H1 (cell line): ENCODE measurements at regions not wholly inside any gene's neighbourhood (a gene's known extent, or its start where the extent isn't known, plus 50 kb on each side); places are given as distances from the start of the nearest gene placed in this dataset.
"Not testable (repeated sequence)": the region's sequence is repeated elsewhere in the genome, so short reads cannot be mapped to it uniquely, and the experiment has no call there.

Experiments used
- CTCF ChIA-PET: fragments of 300-600 bp; sonication (Branson Sonifier 250); formaldehyde crosslinking; loops from one replicate; lab custom pipeline; 2021; ENCODE audit not compliant: partially characterized antibody; lab: Charles Lee
- POLR2A ChIA-PET: fragments of 300-600 bp; sonication (Branson Sonifier 250); formaldehyde crosslinking; loops from one replicate; lab custom pipeline; 2021; ENCODE audit warnings: inconsistent platforms; ENCODE audit not compliant: partially characterized antibody; lab: Charles Lee
- DNase-seq, 2 experiments: peaks; one replicate each; pipeline versions ENCODE4 v3.0.0 to v3.0.0-alpha.2; 2010 to 2022; ENCODE audit warnings: low spot score in 2 of 2, low read depth in 1 of 2, mixed read lengths in 1 of 2
- FAIRE-seq: peaks from 2 replicates; lab custom pipeline; 2011; peaks lifted over from hg19 to GRCh38; lab: Jason Lieb, UNC
- H2AFZ ChIP-seq: 2 replicates; pipeline ENCODE4 v1.8.1; 2012; ENCODE audit warnings: low read length, inconsistent platforms
- H2AK5ac ChIP-seq: 2 replicates; pipeline ENCODE4 v1.6.1; 2013; ENCODE audit warnings: low read depth, low read length
- H2BK120ac ChIP-seq: replicated peaks from 2 replicates; pipeline ENCODE3; 2013; ENCODE audit warnings: low read depth, low read length, inconsistent platforms
- H2BK12ac ChIP-seq: 2 replicates; pipeline ENCODE4 v1.6.1; 2013; ENCODE audit warnings: low read depth, low read length
- H2BK15ac ChIP-seq: 2 replicates; pipeline ENCODE4 v1.6.1; 2013; ENCODE audit warnings: low read length
- H2BK20ac ChIP-seq: 2 replicates; pipeline ENCODE4 v1.6.1; 2013; ENCODE audit warnings: low read length
- H2BK5ac ChIP-seq: 2 replicates; pipeline ENCODE4 v1.6.1; 2013; ENCODE audit warnings: low read depth, low read length
- H3K14ac ChIP-seq: 2 replicates; pipeline ENCODE4 v1.6.1; 2013; ENCODE audit warnings: inconsistent platforms; ENCODE audit not compliant: insufficient read length
- H3K18ac ChIP-seq: 2 replicates; pipeline ENCODE4 v1.6.1; 2013; ENCODE audit warnings: low read length; ENCODE audit errors: extremely low read depth
- H3K23ac ChIP-seq: 2 replicates; pipeline ENCODE4 v1.6.1; 2013; ENCODE audit warnings: inconsistent platforms; ENCODE audit not compliant: insufficient read length
- H3K23me2 ChIP-seq: 2 replicates; pipeline ENCODE4 v1.6.1; 2013; ENCODE audit warnings: low read depth, low read length
- H3K27ac ChIP-seq: 2 replicates; pipeline ENCODE4 v1.6.1; 2011; ENCODE audit warnings: low read depth, low read length, inconsistent platforms
- H3K27me3 ChIP-seq, 4 experiments: replicated peaks in 1 of 4; 1 replicate in 1 of 4; 2 replicates in 3 of 4; pipeline versions ENCODE4 v1.6.1 to v1.8.1; 2011 to 2013; ENCODE audit warnings: low read length in 3 of 4, mild to moderate bottlenecking in 3 of 4, inconsistent platforms in 2 of 4, mixed read lengths in 2 of 4, moderate library complexity in 1 of 4; ENCODE audit not compliant: control insufficient read depth in 3 of 4, insufficient read depth in 3 of 4; ENCODE audit errors: extremely low read depth in 1 of 4
- H3K36me3 ChIP-seq, 4 experiments: 2 replicates each; pipeline versions ENCODE4 v1.6.1 to v1.8.1; 2011 to 2013; ENCODE audit warnings: mild to moderate bottlenecking in 4 of 4, low read length in 3 of 4, moderate library complexity in 2 of 4, control low read depth in 1 of 4, inconsistent platforms in 1 of 4; ENCODE audit not compliant: insufficient read depth in 4 of 4, control insufficient read depth in 2 of 4
- H3K4ac ChIP-seq: replicated peaks from 2 replicates; pipeline ENCODE3; 2013; ENCODE audit warnings: low read length, low read depth, mixed read lengths, inconsistent platforms; ENCODE audit not compliant: insufficient read length
- H3K4me1 ChIP-seq, 4 experiments: replicated peaks in 1 of 4; 1 replicate in 1 of 4; 2 replicates in 3 of 4; pipeline versions ENCODE4 v1.6.1 to v1.8.1; 2011 to 2013; ENCODE audit warnings: low read length in 3 of 4, inconsistent platforms in 2 of 4, mixed read lengths in 1 of 4; ENCODE audit not compliant: insufficient read depth in 4 of 4, control insufficient read depth in 3 of 4
- H3K4me2 ChIP-seq, 2 experiments: 2 replicates each; pipeline versions ENCODE4 v1.6.1 to v1.8.1; 2011 to 2013; ENCODE audit warnings: low read depth in 2 of 2, low read length in 2 of 2, control low read depth in 1 of 2, inconsistent platforms in 1 of 2, mild to moderate bottlenecking in 1 of 2; ENCODE audit not compliant: insufficient read depth in 1 of 2
- H3K4me3 ChIP-seq, 4 experiments: fragments of 200-600, 300-600 bp in 1 of 4; sonication (generic), shearing (Covaris generic), sonication (Bioruptor Twin) in 1 of 4; 2 replicates each; pipeline versions ENCODE4 v1.5.1 to v1.8.1; 2011 to 2016; ENCODE audit warnings: low read length in 4 of 4, low read depth in 3 of 4, control low read depth in 2 of 4, inconsistent platforms in 2 of 4, mild to moderate bottlenecking in 2 of 4, mixed read lengths in 1 of 4, moderate library complexity in 1 of 4; ENCODE audit not compliant: insufficient read depth in 2 of 4; ENCODE audit errors: extremely low read depth in 1 of 4
- H3K56ac ChIP-seq: replicated peaks from 2 replicates; pipeline ENCODE3; 2013; ENCODE audit warnings: low read depth, mild to moderate bottlenecking, mixed read lengths, low read length, inconsistent platforms; ENCODE audit not compliant: insufficient read length
- H3K79me1 ChIP-seq: 2 replicates; pipeline ENCODE4 v1.6.1; 2013; ENCODE audit warnings: low read depth, low read length, control low read depth
- H3K79me2 ChIP-seq, 2 experiments: 2 replicates each; pipeline versions ENCODE4 v1.6.1 to v1.8.1; 2012 to 2013; ENCODE audit warnings: low read length in 2 of 2, mild to moderate bottlenecking in 2 of 2, inconsistent platforms in 1 of 2; ENCODE audit not compliant: insufficient read depth in 2 of 2, control insufficient read depth in 1 of 2
- H3K9ac ChIP-seq, 4 experiments: replicated peaks in 1 of 4; 1 replicate in 1 of 4; 2 replicates in 3 of 4; pipeline versions ENCODE4 v1.6.1 to v1.8.1; 2011 to 2013; ENCODE audit warnings: low read depth in 3 of 4, low read length in 3 of 4, control low read depth in 2 of 4, mild to moderate bottlenecking in 2 of 4, moderate library complexity in 2 of 4, inconsistent platforms in 1 of 4; ENCODE audit errors: extremely low read depth in 1 of 4
- H3K9me3 ChIP-seq, 2 experiments: 2 replicates each; pipeline versions ENCODE4 v1.6.1 to v1.8.1; 2012 to 2013; ENCODE audit warnings: mild to moderate bottlenecking in 2 of 2, moderate library complexity in 2 of 2, control low read depth in 1 of 2, inconsistent platforms in 1 of 2, low read depth in 1 of 2, low read length in 1 of 2, mixed read lengths in 1 of 2; ENCODE audit not compliant: insufficient read depth in 2 of 2
- H4K20me1 ChIP-seq, 2 experiments: replicated peaks in 1 of 2; 2 replicates each; pipeline versions ENCODE3 to v1.8.1; 2011 to 2013; ENCODE audit warnings: inconsistent platforms in 2 of 2, low read length in 2 of 2, mild to moderate bottlenecking in 1 of 2; ENCODE audit not compliant: insufficient read depth in 2 of 2, control insufficient read depth in 1 of 2
- H4K5ac ChIP-seq: 2 replicates; pipeline ENCODE4 v1.6.1; 2013; ENCODE audit warnings: low read length, low read depth, mixed read lengths, inconsistent platforms; ENCODE audit not compliant: insufficient read length
- H4K8ac ChIP-seq: 2 replicates; pipeline ENCODE4 v1.8.0; 2013; ENCODE audit warnings: mild to moderate bottlenecking, moderate library complexity, low read length, inconsistent platforms; ENCODE audit not compliant: insufficient read depth; ENCODE audit errors: extremely low read depth
- H4K91ac ChIP-seq: replicated peaks from 2 replicates; pipeline ENCODE3; 2013; ENCODE audit warnings: low read length, mixed read lengths, inconsistent platforms; ENCODE audit not compliant: insufficient read length
- WGBS, 2 experiments: shearing (Covaris generic) in 1 of 2; methylation state at CpG; one replicate each; pipeline versions ENCODE4 v1.1.6 to v1.1.7; 2013 to 2015; ENCODE audit warnings: low lambda C conversion rate in 2 of 2, mixed read lengths in 2 of 2, inconsistent platforms in 1 of 2, low coverage in 1 of 2, missing lambda C conversion rate in 1 of 2; ENCODE audit not compliant: insufficient replicate concordance in 2 of 2, insufficient coverage in 1 of 2, insufficient read length in 1 of 2; ENCODE audit errors: extremely low coverage in 1 of 2, missing lambda C conversion rate in 1 of 2; 5-methylcytosine and 5-hydroxymethylcytosine counted together

GRCh38 chr20:53654521-53654920, 60.9 kb upstream of the ZNF217 start:
- FAIRE-seq, POLR2A ChIA-PET: not testable (repeated sequence)
- CTCF ChIA-PET = interaction anchor here (0.6 to 0.7 kb wide), 2 partner anchors 41 to 356 kb away, joined by 3 to 4 read pairs; no protein-coding TSS in a partner anchor

More at GRCh38 chr20:53654521-53654920, 60.9 kb upstream of the ZNF217 start:
- H3K23ac ChIP-seq, H4K8ac ChIP-seq, H3K56ac ChIP-seq, H2BK5ac ChIP-seq, H2BK15ac ChIP-seq, H3K4me2 ChIP-seq, H4K91ac ChIP-seq, H3K27ac ChIP-seq, H3K79me1 ChIP-seq, H3K9ac ChIP-seq, H2BK20ac ChIP-seq, H2BK12ac ChIP-seq, H4K20me1 ChIP-seq, H3K18ac ChIP-seq, H2AK5ac ChIP-seq, H3K4ac ChIP-seq, H4K5ac ChIP-seq, H3K27me3 ChIP-seq, H3K9me3 ChIP-seq, H3K36me3 ChIP-seq, H3K4me1 ChIP-seq, H2BK120ac ChIP-seq, H3K23me2 ChIP-seq, H2AFZ ChIP-seq, H3K4me3 ChIP-seq, DNase-seq, H3K79me2 ChIP-seq, H3K14ac ChIP-seq: not testable (repeated sequence)
- 94% methylated on average over 8 of the region's 8 CpGs; no CpG with 5 or more reads in 1 of the 2 experiments for WGBS, 2 experiments
